OCI-LY7 (cell line): ENCODE measurements at regions not wholly inside any gene's neighbourhood (a gene's known extent, or its start where the extent isn't known, plus 50 kb on each side); places are given as distances from the start of the nearest gene placed in this dataset.

Experiments
- BruUV-seq: library from RNA; stranded (reverse); fragments of 400-500 nt; replicated peaks from 2 replicates; lab custom pipeline; 2021; lab: Mats Ljungman, UMichigan
- CTCF ChIA-PET: fragments of 300-600 bp; sonication (Branson Sonifier 250); formaldehyde crosslinking; loops from one replicate; lab custom pipeline; 2022; ENCODE audit warnings: antibody characterized with exemption; ENCODE audit not compliant: unreplicated experiment; lab: Charles Lee
- POLR2A ChIA-PET: fragments of 300-600 bp; sonication (Branson Sonifier 250); formaldehyde crosslinking; loops from one replicate; lab custom pipeline; 2022; ENCODE audit warnings: antibody characterized with exemption; lab: Charles Lee
- DNase-seq: peaks from one replicate; pipeline ENCODE4 v3.0.0-alpha.2; 2015; ENCODE audit warnings: low spot score
- H2AFZ ChIP-seq: fragments of 200-600 bp; sonication (generic), shearing (Covaris generic); 2 replicates; pipeline ENCODE4 v1.6.1; 2014; ENCODE audit warnings: mild to moderate bottlenecking, antibody characterized with exemption, low read length, moderate library complexity
- H3K27ac ChIP-seq: fragments of 200-600 bp; sonication (generic); 2 replicates; pipeline ENCODE4 v1.5.1; 2014; ENCODE audit warnings: mixed run types, low read depth, mild to moderate bottlenecking, moderate library complexity, low read length, inconsistent platforms; ENCODE audit not compliant: poor library complexity, severe bottlenecking
- H3K36me3 ChIP-seq: fragments of 200-600 bp; sonication (generic); 2 replicates; pipeline ENCODE4 v1.6.1; 2014; ENCODE audit warnings: mild to moderate bottlenecking, antibody characterized with exemption, low read length, moderate library complexity, mixed read lengths; ENCODE audit not compliant: insufficient read depth
- H3K4me1 ChIP-seq: fragments of 200-600 bp; sonication (generic); 2 replicates; pipeline ENCODE4 v1.5.1; 2014; ENCODE audit warnings: mild to moderate bottlenecking, low read length; ENCODE audit not compliant: insufficient read depth, poor library complexity, severe bottlenecking
- H3K4me2 ChIP-seq: fragments of 200-600 bp; sonication (generic); 2 replicates; pipeline ENCODE4 v1.6.1; 2014; ENCODE audit warnings: mild to moderate bottlenecking, low read length
- H3K4me3 ChIP-seq: fragments of 200-600 bp; sonication (generic); 2 replicates; pipeline ENCODE4 v1.5.1; 2014; ENCODE audit warnings: mild to moderate bottlenecking, low read depth, low read length; ENCODE audit not compliant: poor library complexity, severe bottlenecking
- H3K79me2 ChIP-seq: fragments of 200-600 bp; sonication (generic); 2 replicates; pipeline ENCODE4 v1.6.1; 2016; ENCODE audit warnings: low read depth, mild to moderate bottlenecking, low read length, moderate library complexity, mixed read lengths; ENCODE audit not compliant: insufficient read depth
- H3K9me2 ChIP-seq: fragments of 200-600 bp; sonication (generic); 2 replicates; pipeline ENCODE4 v1.6.1; 2016; ENCODE audit warnings: mild to moderate bottlenecking, low read length, mixed read lengths; ENCODE audit not compliant: insufficient read depth
- H3K9me3 ChIP-seq: fragments of 200-600 bp; sonication (generic); 2 replicates; pipeline ENCODE4 v1.6.1; 2014; ENCODE audit warnings: mild to moderate bottlenecking, mixed run types, low read length, mixed read lengths
- H4K20me1 ChIP-seq: fragments of 200-600 bp; sonication (generic); 2 replicates; pipeline ENCODE4 v1.6.1; 2014; ENCODE audit warnings: mild to moderate bottlenecking, antibody characterized with exemption, low read length, moderate library complexity, mixed read lengths; ENCODE audit not compliant: insufficient read depth
- CTCF ChIP-seq: fragments of 200-600 bp; sonication (generic); conservative IDR thresholded peaks from 2 replicates; pipeline ENCODE4 v1.5.1; 2014; ENCODE audit warnings: mild to moderate bottlenecking, antibody characterized with exemption, low read length, moderate library complexity, mixed read lengths
- EZH2phosphoT487 ChIP-seq: fragments of 200-600 bp; sonication (generic); IDR thresholded peaks from 2 replicates; pipeline ENCODE4 v1.6.1; 2018; ENCODE audit warnings: low read depth, borderline replicate concordance, mild to moderate bottlenecking, mixed run types, antibody characterized with exemption, low read length, moderate library complexity, mixed read lengths
- intact Hi-C: fragments of 100-400 bp; cut with micrococcal nuclease; formaldehyde crosslinking; loops from one replicate; pipeline ENCODE4 v1.10.0; 2022; ENCODE audit not compliant: unreplicated experiment

DNA sequence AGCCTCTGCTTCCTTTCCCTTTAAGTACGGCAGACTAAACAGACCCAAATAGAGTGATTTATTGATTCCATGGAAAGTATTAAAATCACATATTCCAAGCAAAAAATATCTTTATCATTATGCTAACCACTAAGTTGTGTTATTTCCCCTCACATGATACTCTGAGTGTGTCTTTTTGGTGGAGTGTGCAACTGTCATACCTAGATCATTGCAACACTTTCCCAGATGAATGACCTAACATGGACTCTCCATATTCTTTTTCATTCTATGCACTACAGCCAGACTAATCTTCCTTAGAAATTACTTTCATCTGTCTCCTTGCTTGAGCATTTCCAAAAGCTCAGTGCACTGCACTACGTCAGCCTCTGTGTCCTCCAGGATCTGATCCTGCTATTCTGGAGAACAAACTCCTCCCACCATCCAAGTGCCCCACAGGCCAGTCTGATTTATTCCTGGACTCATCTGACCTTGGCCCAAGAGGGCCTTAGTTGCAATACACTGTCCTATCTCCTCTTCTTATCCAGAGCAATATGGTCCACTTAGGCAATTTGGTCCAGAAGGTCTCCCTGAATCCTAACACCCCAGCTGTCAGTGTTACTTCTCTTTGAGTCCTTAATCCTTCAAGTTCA, 263.3 kb upstream of the KLF6 start:
- POLR2A ChIA-PET: no interaction called here
- intact Hi-C loops: no loop called here

GRCh38 chr10:4046712-4047354, 261.8 kb upstream of the KLF6 start:
- POLR2A ChIA-PET: no interaction called here
- intact Hi-C loops: no loop called here
- H3K36me3 ChIP-seq: no peaks in the 10 kb centered on the region
- no peak overlapping the region for H3K4me2 ChIP-seq
- H3K9me2 ChIP-seq: no peaks in the 10 kb centered on the region
- BruUV-seq: no TSS peak
- CTCF ChIA-PET: no interaction called here
- H3K4me1 ChIP-seq: no peaks in the 10 kb centered on the region
- H2AFZ ChIP-seq: no peak overlapping the region
- no peaks in the 10 kb centered on the region for H3K79me2 ChIP-seq
- TF ChIP-seq EZH2phosphoT487 (no peak), CTCF (no peak)
- DNase-seq: no peak
- no peaks in the 10 kb centered on the region for H4K20me1 ChIP-seq
- H3K9me3 ChIP-seq: peaks cover 5% of the 10 kb centered on the region; the same call in 1 of the 2 replicates
- H3K4me3 ChIP-seq: no peak overlapping the region
- H3K27ac ChIP-seq: no peak overlapping the region

More for the DNA sequence above, 263.3 kb upstream of the KLF6 start:
- Histone ChIP-seq H3K79me2 (no peaks in the 10 kb centered on the region), H3K9me2 (no peaks in the 10 kb centered on the region), H3K4me2 (no peak overlapping the region), H3K36me3 (no peaks in the 10 kb centered on the region), H2AFZ (no peak overlapping the region), H3K4me1 (no peaks in the 10 kb centered on the region), H3K9me3 (no peaks in the 10 kb centered on the region), H3K4me3 (no peak overlapping the region), H4K20me1 (no peaks in the 10 kb centered on the region), H3K27ac (no peak overlapping the region)
- CTCF ChIA-PET: no interaction called here
- BruUV-seq: no TSS peak
- no peak for TF ChIP-seq CTCF
- no peak for TF ChIP-seq EZH2phosphoT487
- no peak for DNase-seq

DNA sequence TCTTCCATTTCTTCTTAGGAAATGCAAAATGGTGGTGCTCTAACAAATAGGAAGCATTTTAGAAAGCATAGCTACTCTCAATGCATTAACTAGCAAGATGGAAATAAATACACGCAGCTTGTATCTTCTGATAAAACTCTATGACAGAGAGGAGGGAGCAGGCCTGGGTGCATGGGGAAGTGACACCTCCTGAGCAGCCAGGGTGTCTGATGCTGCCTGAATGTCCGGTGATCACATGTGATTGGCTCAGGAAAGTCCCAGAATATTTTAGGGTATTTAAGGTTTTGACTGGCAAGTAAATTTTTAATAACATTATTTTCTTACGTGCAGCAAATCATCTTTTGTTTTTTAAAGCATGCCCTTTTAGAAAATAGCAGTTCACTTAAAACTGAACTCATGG, 261.0 kb upstream of the KLF6 start:
- H3K4me2 ChIP-seq: no peak overlapping the region
- ChIA-PET POLR2A (interaction anchor here (0.6 kb wide), 1 partner anchor 12 kb away, joined by 3 read pairs; no protein-coding TSS in a partner anchor), CTCF (no interaction called here)
- no peak for DNase-seq
- H3K9me2 ChIP-seq: no peaks in the 10 kb centered on the region
- peaks cover 13% of the 10 kb centered on the region; the same call in 1 of the 2 replicates for H3K9me3 ChIP-seq
- H3K4me3 ChIP-seq: no peak overlapping the region
- H3K4me1 ChIP-seq: no peaks in the 10 kb centered on the region
- no TSS peak for BruUV-seq
- TF ChIP-seq EZH2phosphoT487: no peak
- no peak for TF ChIP-seq CTCF
- no peaks in the 10 kb centered on the region for H3K36me3 ChIP-seq
- H3K27ac ChIP-seq: no peak overlapping the region
- H4K20me1 ChIP-seq: no peaks in the 10 kb centered on the region
- no peaks in the 10 kb centered on the region for H3K79me2 ChIP-seq
- intact Hi-C loops: no loop called here
- H2AFZ ChIP-seq: no peak overlapping the region
